Activated CD4-positive, alpha-beta T cell treated with anti-CD3 and anti-CD28 coated beads, Interleukin-2, amount 50 U/mL, for 24 hours (primary cell): ENCODE measurements at regions not wholly inside any gene's neighbourhood (a gene's known extent, or its start where the extent isn't known, plus 50 kb on each side); places are given as distances from the start of the nearest gene placed in this dataset.

Experiments
- DNase-seq, 2 donors: peaks; one replicate each; pipeline ENCODE4 v3.0.0-alpha.2; 2020; ENCODE audit warnings: low read depth in 1 of 2, low spot score in 1 of 2

- DNase-seq: no peak
Measured at GRCh38 chr5:66467564-66467963, 128.6 kb upstream of the MAST4 start.

GRCh38 chr5:66469684-66470083 is 126.5 kb upstream of the MAST4 start:
- no peak for DNase-seq

GRCh38 chr5:66472010-66472409 is 124.2 kb upstream of the MAST4 start:
- DNase-seq: no peak

GRCh38 chr5:66475731-66476130 is 120.5 kb upstream of the MAST4 start:
- DNase-seq: no peak

- no peak for DNase-seq
Measured at GRCh38 chr5:66477596-66477995, 118.6 kb upstream of the MAST4 start.

GRCh38 chr5:66494437-66494836 is 101.8 kb upstream of the MAST4 start:
- no peak for DNase-seq

GRCh38 chr5:66498791-66499207 is 97.4 kb upstream of the MAST4 start:
- no peak for DNase-seq

- DNase-seq: no peak
Measured at GRCh38 chr5:66503203-66503789, 92.9 kb upstream of the MAST4 start.

GRCh38 chr5:66507106-66507505 is 89.1 kb upstream of the MAST4 start:
- no peak for DNase-seq

GRCh38 chr5:66511491-66511890 is 84.7 kb upstream of the MAST4 start:
- no peak for DNase-seq

- DNase-seq: no peak
Measured at GRCh38 chr5:66513130-66513529, 83.1 kb upstream of the MAST4 start.

GRCh38 chr5:66515209-66515608 is 81.0 kb upstream of the MAST4 start:
- DNase-seq: no peak

- DNase-seq: no peak
Measured at GRCh38 chr5:66516550-66516949, 79.6 kb upstream of the MAST4 start.

- DNase-seq: no peak
Measured at GRCh38 chr5:66517351-66517750, 78.8 kb upstream of the MAST4 start.

GRCh38 chr5:66518052-66518451 is 78.1 kb upstream of the MAST4 start:
- DNase-seq: no peak

- no peak for DNase-seq
Measured at GRCh38 chr5:66518753-66519152, 77.4 kb upstream of the MAST4 start.

- DNase-seq: no peak
Measured at GRCh38 chr5:66519626-66520025, 76.6 kb upstream of the MAST4 start.

- DNase-seq: no peak
Measured at GRCh38 chr5:66520854-66521253, 75.3 kb upstream of the MAST4 start.

- no peak for DNase-seq
Measured at GRCh38 chr5:66527478-66528035, 68.6 kb upstream of the MAST4 start.

- no peak for DNase-seq
Measured at GRCh38 chr5:66529182-66529581, 67.0 kb upstream of the MAST4 start.

- no peak for DNase-seq
Measured at GRCh38 chr5:66529704-66530103, 66.5 kb upstream of the MAST4 start.

- no peak for DNase-seq
Measured at GRCh38 chr5:66538126-66538525, 58.1 kb upstream of the MAST4 start.

GRCh38 chr5:66538531-66538930 is 57.7 kb upstream of the MAST4 start:
- no peak for DNase-seq
